Hematopoietic multipotent progenitor cell treated with erythropoietin and hydrocortisone succinate and interleukin-3 and kit ligand, for 8 days (in vitro differentiated cells): ENCODE measurements at regions not wholly inside any gene's neighbourhood (a gene's known extent, or its start where the extent isn't known, plus 50 kb on each side); places are given as distances from the start of the nearest gene placed in this dataset.
"Not testable (repeated sequence)": the region's sequence is repeated elsewhere in the genome, so short reads cannot be mapped to it uniquely, and the experiment has no call there.

Experiments used
- DNase-seq: peaks from one replicate; pipeline ENCODE4 v3.0.0-alpha.2; 2015

DNA sequence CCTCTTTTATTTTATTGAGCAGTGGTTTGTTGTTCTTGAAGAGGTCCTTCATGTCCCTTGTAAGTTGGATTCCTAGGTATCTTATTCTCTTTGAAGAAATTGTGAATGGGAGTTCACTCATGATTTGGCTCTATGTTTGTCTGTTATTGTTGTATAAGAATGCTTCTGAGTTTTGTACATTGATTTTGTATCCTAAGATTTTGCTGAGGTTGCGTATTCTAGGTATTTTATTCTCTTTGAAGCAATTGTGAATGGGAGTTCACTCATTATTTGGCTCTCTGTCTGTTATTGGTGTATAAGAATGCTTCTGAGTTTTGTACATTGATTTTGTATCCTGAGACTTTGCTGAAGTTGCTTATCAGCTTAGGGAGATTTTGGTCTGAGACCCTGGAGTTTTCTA is 193.5 kb upstream of the EIF1AY start:
- not testable (repeated sequence) for DNase-seq

DNA sequence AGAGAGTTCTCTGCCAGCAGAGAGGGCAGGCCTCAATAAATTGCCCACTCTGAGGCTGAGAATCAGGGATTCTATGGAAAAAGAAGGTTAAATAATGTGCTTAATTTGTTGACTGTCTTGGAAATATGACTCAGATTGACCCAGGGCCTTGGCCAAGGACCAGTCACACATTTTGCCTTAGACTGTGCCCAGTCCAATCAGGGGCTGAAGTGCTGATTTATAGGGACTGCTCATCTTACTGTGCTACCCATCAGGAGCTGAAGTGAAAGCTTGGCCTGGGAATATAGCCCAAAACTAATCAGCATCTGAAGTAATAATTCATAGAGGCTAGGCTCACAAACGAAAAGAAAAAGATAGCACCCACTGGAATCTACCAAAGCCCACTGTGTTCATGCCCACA is 167.4 kb upstream of the EIF1AY start:
- no peak for DNase-seq

DNA sequence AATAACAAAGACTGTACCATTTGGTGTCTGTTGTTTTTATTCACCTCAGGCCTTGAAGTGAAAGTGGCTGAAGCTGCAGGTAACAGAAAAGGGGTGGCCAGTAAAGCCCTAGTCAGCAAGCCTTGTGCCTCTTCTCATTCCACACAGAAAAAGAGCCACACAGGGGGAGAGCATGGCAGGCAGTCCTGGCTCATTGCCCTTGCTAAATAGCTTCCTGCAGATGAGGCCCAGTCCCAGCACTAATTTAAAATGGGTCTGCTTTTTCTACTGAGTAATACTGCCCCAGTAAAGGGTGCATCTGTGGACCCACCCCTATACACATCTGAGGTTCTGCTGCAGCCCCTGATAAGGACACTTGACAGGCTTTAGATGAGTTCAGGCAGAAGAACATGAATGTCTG is 152.8 kb upstream of the EIF1AY start:
- peak; percentile 1 for DNase-seq

DNA sequence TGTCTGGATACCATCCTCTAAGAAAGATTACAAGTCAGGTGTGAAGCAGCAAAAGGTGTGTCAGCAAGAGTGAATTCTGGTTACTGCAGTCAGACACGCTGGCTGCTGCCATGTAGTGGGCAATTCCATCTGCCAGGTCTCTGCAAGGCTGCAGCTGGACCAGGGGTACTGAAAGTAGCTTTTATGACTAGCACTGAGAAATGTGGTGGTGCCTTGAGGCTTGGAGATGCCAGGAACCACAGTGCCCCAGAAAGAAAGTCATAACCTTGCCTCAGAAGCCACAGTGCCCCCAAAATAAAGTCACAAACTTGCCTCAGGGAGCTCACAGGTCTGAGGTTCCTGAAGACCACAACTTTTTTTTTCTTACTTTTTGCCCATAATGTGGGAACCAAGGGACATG is 141.9 kb upstream of the EIF1AY start:
- no peak for DNase-seq

DNA sequence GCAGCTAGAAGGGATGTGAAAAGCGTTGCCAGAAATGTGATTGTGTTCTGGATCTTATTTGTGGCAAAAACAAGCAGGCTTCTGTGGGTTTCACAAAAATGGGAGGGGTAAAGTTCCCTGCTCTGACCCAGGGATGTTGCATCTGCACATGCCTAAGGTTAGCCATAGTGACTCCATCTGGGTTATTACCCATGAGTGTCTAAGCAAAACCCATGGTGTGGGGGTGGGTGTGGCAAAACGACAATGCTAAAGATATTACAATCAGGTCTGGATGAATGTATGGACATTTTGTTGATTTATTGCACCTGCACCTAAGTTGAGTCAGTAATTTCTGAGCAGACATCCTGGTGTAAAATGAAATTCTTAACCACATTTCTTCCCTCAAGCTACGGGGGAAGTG is 131.4 kb upstream of the EIF1AY start:
- DNase-seq, result no peak

DNA sequence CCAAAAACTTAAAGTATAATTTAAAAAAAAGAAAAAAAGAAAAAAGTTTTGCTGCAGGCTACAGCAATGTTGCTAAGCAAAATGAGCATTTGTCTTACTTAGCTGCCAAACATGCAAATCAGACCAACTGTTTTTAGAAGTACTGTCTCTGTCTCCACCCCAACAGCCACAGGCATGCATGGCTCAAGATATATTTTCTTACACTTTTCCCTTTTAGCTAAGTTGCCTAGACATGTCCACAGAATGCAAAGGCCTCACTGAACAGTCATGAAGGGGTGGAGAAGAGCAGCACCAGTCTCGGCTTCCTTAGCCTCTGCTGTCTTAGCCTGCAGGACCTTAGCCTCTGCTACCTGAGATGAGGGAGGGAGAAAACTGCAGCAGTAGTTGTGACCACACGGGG is 128.0 kb upstream of the EIF1AY start:
- no peak for DNase-seq

DNA sequence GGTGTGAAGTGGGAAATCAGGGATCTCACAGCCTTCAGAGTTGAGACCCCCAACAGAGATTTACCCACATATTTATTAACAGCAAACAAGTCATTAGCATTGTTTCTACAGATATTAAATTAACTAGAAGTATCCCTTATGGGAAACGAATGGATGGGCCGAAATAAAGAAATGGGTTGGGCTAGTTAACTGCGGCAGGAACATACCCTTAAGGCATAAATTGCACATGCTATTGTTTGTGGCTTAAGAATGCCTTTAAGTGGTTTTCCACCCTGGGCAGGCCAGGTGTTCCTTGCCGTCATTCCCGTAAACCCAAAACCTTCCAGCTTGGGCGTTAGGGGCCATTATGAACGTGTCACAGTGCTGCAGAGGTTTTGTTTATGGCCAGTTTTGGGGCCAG is 126.3 kb upstream of the EIF1AY start:
- DNase-seq, result no peak

DNA sequence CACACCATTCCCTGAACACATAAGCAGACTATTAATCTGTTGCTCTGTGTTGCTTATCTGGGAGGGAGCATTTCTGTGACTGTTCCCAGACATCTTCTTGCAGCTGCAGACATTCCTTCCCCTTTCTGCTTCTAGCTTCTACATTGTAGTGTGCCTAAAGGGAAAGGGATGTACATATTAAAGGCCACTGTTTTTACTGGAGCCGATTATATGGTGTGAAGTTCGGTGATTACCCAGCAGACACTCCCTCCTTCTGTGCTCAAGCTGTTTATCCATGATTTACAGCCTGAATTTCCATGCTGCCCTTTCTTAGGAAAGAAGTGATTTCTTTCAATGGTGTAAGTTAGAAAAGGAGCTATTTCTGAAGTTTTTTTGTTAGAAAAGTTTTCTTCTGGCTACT is 105.4 kb upstream of the EIF1AY start:
- DNase-seq, result no peak

DNA sequence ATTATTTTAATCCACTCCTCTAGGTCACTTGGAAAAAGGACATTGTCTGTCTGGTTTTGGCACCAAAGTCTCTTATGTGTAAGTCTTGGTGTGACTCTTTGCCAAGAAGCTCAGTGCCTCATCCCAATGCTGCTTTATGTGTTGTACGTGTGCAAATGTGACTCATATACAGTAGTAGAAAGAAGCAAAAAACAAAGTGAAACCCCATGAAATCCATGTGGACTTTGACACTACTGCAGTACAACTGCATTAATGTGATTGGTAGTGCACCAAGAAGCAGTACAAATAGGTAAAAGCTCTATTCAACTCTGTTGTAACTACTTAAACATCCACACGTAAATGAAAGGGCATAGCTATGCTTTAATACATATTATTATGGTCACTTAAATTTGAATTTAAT is 59.6 kb upstream of the EIF1AY start:
- no peak for DNase-seq
